ENCODE measurements at regions not wholly inside any gene's neighbourhood (a gene's known extent, or its start where the extent isn't known, plus 50 kb on each side); places are given as distances from the start of the nearest gene placed in this dataset.
A peak's percentile ranks its signal among the peaks of the same experiment; 100 is the strongest.

DNA sequence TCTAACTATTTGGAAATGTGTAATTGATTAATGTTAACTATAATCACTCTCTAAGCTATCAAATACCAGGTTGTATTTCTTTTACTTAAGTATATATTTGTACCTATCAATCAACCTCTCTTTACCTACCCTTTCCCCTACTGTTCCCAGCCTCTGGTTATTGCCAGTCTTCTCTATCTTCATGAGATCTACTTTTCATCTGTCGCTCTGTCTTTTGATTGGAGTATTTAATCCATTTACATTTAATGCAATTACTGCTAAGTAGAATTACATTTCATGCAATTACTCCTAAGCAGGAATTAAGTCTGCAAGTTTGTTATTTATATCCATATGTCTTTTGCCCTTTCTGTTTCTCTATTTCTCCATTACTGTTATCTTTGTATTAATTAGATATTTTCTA lies 148.1 kb downstream of the MAT2B start:
- intact Hi-C loops (cut with micrococcal nuclease): no loop called here
- Mint-ChIP-seq H3K27ac (ENCODE audit: low read depth, unreplicated experiment) (no peak overlapping the region), H3K9me3 (ENCODE audit: unreplicated experiment) (peaks cover 23% of the 10 kb centered on the region), H3K4me1 (ENCODE audit: insufficient read depth, unreplicated experiment) (peaks cover 23% of the 10 kb centered on the region), H3K27me3 (ENCODE audit: insufficient read depth, unreplicated experiment) (no peaks in the 10 kb centered on the region), H3K36me3 (ENCODE audit: insufficient read depth, unreplicated experiment) (no peaks in the 10 kb centered on the region), H3K4me3 (ENCODE audit: unreplicated experiment) (no peak overlapping the region)
- ChIA-PET POLR2A (no interaction called here), CTCF (interaction anchor here (0.7 kb wide), 1 partner anchor 546 kb away, joined by 3 read pairs; no protein-coding TSS in a partner anchor)
- DNase-seq (ENCODE audit: unreplicated experiment): no peak
- no TSS peak for BruUV-seq (replicated peaks)
- TF ChIP-seq, protein P1, sequence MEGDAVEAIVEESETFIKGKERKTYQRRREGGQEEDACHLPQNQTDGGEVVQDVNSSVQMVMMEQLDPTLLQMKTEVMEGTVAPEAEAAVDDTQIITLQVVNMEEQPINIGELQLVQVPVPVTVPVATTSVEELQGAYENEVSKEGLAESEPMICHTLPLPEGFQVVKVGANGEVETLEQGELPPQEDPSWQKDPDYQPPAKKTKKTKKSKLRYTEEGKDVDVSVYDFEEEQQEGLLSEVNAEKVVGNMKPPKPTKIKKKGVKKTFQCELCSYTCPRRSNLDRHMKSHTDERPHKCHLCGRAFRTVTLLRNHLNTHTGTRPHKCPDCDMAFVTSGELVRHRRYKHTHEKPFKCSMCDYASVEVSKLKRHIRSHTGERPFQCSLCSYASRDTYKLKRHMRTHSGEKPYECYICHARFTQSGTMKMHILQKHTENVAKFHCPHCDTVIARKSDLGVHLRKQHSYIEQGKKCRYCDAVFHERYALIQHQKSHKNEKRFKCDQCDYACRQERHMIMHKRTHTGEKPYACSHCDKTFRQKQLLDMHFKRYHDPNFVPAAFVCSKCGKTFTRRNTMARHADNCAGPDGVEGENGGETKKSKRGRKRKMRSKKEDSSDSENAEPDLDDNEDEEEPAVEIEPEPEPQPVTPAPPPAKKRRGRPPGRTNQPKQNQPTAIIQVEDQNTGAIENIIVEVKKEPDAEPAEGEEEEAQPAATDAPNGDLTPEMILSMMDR (IDR thresholded peaks at IDR 0.05; ENCODE audit: unreplicated experiment): no peak

- ChIA-PET CTCF (interaction anchor here (0.6 to 1.9 kb wide), 4 partner anchors 18 to 1010 kb away, joined by 3 to 7 read pairs (median 4); no protein-coding TSS in a partner anchor), POLR2A (interaction anchor here (0.8 kb wide), 1 partner anchor 9 kb away, joined by 5 read pairs; no protein-coding TSS in a partner anchor)
- H3K27me3 Mint-ChIP-seq (ENCODE audit: insufficient read depth, unreplicated experiment): no peaks in the 10 kb centered on the region
- no peak for DNase-seq (ENCODE audit: unreplicated experiment)
- H3K36me3 Mint-ChIP-seq (ENCODE audit: insufficient read depth, unreplicated experiment): no peaks in the 10 kb centered on the region
- H3K4me3 Mint-ChIP-seq (ENCODE audit: unreplicated experiment): no peak overlapping the region
- TF ChIP-seq, protein P1 (IDR thresholded peaks at IDR 0.05; ENCODE audit: unreplicated experiment): no peak
- H3K9me3 Mint-ChIP-seq (ENCODE audit: unreplicated experiment): peaks cover 5% of the 10 kb centered on the region
- BruUV-seq (replicated peaks): no TSS peak
- H3K4me1 Mint-ChIP-seq (ENCODE audit: insufficient read depth, unreplicated experiment): peaks cover 11% of the 10 kb centered on the region
- H3K27ac Mint-ChIP-seq (ENCODE audit: low read depth, unreplicated experiment): peak overlapping the region; percentile 60
- intact Hi-C loops (cut with micrococcal nuclease): no loop called here
These were observed 153.5 kb downstream of the MAT2B start for GRCh38 chr5:163658702-163659567.

DNA sequence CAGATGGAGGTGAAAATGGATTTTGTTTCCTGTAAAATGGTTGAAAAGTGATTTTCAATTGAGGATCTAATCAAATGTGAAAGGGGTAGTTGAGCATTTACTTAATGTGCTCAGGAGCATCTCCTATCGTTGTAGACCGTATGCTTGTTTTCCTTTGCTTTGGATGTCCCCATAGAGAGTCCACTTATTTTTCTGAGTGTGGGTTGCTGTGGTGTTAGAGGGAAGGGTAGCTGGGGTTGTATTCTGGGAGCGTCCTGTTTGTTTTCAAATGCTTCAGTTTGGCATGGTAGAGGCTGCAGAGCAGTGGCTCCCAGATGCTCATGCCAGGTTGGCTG lies 154.1 kb downstream of the MAT2B start:
- TF ChIP-seq, protein P1 (IDR thresholded peaks at IDR 0.05; ENCODE audit: unreplicated experiment): no peak
- intact Hi-C loops (cut with micrococcal nuclease): no loop called here
- H3K9me3 Mint-ChIP-seq (ENCODE audit: unreplicated experiment): peaks cover 5% of the 10 kb centered on the region
- ChIA-PET POLR2A (no interaction called here), CTCF (interaction anchor here (1.9 kb wide), 1 partner anchor 38 kb away, joined by 5 read pairs; no protein-coding TSS in a partner anchor)
- H3K4me3 Mint-ChIP-seq (ENCODE audit: unreplicated experiment): no peak overlapping the region
- H3K36me3 Mint-ChIP-seq (ENCODE audit: insufficient read depth, unreplicated experiment): no peaks in the 10 kb centered on the region
- H3K4me1 Mint-ChIP-seq (ENCODE audit: insufficient read depth, unreplicated experiment): peaks cover 11% of the 10 kb centered on the region
- no peaks in the 10 kb centered on the region for H3K27me3 Mint-ChIP-seq (ENCODE audit: insufficient read depth, unreplicated experiment)
- H3K27ac Mint-ChIP-seq (ENCODE audit: low read depth, unreplicated experiment): peak overlapping the region; percentile 60
- no peak for DNase-seq (ENCODE audit: unreplicated experiment)
- no TSS peak for BruUV-seq (replicated peaks)

DNA sequence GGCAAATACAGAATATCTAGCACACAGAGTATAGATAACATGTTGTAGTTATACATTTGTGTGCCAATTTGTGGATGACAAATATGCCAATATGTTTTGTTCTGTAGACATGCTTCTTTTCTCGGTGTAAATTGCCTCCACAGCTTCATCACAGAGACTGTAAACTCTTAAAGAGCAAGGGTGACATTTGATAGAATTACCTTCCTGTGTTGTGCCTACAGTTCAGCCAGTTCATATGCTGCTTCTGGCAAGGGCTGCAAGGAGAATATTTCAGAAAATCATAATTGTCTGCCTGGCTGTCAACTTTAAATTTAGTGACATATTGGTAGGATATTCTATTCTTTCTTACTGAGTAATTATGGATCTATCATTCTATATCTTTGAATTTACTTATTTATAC lies 155.1 kb downstream of the MAT2B start:
- TF ChIP-seq, protein P1 (IDR thresholded peaks at IDR 0.05; ENCODE audit: unreplicated experiment): no peak
- Mint-ChIP-seq H3K36me3 (ENCODE audit: insufficient read depth, unreplicated experiment) (no peaks in the 10 kb centered on the region), H3K27me3 (ENCODE audit: insufficient read depth, unreplicated experiment) (no peaks in the 10 kb centered on the region), H3K27ac (ENCODE audit: low read depth, unreplicated experiment) (peak overlapping the region; percentile 60), H3K9me3 (ENCODE audit: unreplicated experiment) (peaks cover 5% of the 10 kb centered on the region), H3K4me3 (ENCODE audit: unreplicated experiment) (no peak overlapping the region), H3K4me1 (ENCODE audit: insufficient read depth, unreplicated experiment) (peaks cover 11% of the 10 kb centered on the region)
- intact Hi-C loops (cut with micrococcal nuclease): no loop called here
- no TSS peak for BruUV-seq (replicated peaks)
- CTCF ChIA-PET: interaction anchor here (1.4 kb wide), 1 partner anchor 95 kb away, joined by 3 read pairs; no protein-coding TSS in a partner anchor
- POLR2A ChIA-PET: interaction anchor here (0.7 kb wide), 1 partner anchor 15 kb away, joined by 3 read pairs; no protein-coding TSS in a partner anchor
- DNase-seq (ENCODE audit: unreplicated experiment): no peak

Measured in MCF 10A (cell line).